RWPE2 (cell line): ENCODE measurements at regions not wholly inside any gene's neighbourhood (a gene's known extent, or its start where the extent isn't known, plus 50 kb on each side); places are given as distances from the start of the nearest gene placed in this dataset.
A peak's percentile ranks its signal among the peaks of the same experiment; 100 is the strongest.
"Not testable (repeated sequence)": the region's sequence is repeated elsewhere in the genome, so short reads cannot be mapped to it uniquely, and the experiment has no call there.

Experiments used
- ATAC-seq: fragments of 200-7000 bp; cut with Tn5 transposase; 3 replicates; pipeline ENCODE4 v1.9.1; 2021; ENCODE audit warnings: low read depth
- DNase-seq: peaks from one replicate; pipeline ENCODE4 v3.0.0-alpha.2; 2020; ENCODE audit warnings: low spot score
- H3K27ac ChIP-seq: fragments of 450-650 bp; 2 replicates; pipeline ENCODE4 v1.5.1; 2017; ENCODE audit warnings: mild to moderate bottlenecking; ENCODE audit not compliant: poor library complexity, severe bottlenecking
- H3K27me3 ChIP-seq: fragments of 250-450 bp; sonication (Bioruptor Pico); 2 replicates; pipeline ENCODE4 v1.5.1; 2021; ENCODE audit warnings: mild to moderate bottlenecking, moderate library complexity; ENCODE audit not compliant: insufficient read depth, poor library complexity, severe bottlenecking
- H3K36me3 ChIP-seq: fragments of 250-450 bp; sonication (Bioruptor Pico); 2 replicates; pipeline ENCODE4 v1.5.1; 2020; ENCODE audit warnings: low read depth, mild to moderate bottlenecking, moderate library complexity
- H3K4me1 ChIP-seq: fragments of 250-450 bp; sonication (Bioruptor Pico); 2 replicates; pipeline ENCODE4 v1.5.1; 2021; ENCODE audit warnings: mild to moderate bottlenecking, moderate library complexity; ENCODE audit not compliant: insufficient read depth, poor library complexity, severe bottlenecking
- H3K4me3 ChIP-seq: fragments of 250-450 bp; sonication (Bioruptor Pico); 2 replicates; pipeline ENCODE4 v1.5.1; 2021; ENCODE audit warnings: mild to moderate bottlenecking, moderate library complexity; ENCODE audit not compliant: severe bottlenecking
- H3K9me3 ChIP-seq: fragments of 250-450 bp; sonication (Bioruptor Pico); 2 replicates; pipeline ENCODE4 v1.5.1; 2021; ENCODE audit warnings: mild to moderate bottlenecking, moderate library complexity; ENCODE audit not compliant: severe bottlenecking
- TF ChIP-seq, protein P1 (sequence below): fragments of 450-650 bp; IDR thresholded peaks from one replicate; pipeline ENCODE4 v1.5.1; 2017; ENCODE audit warnings: mild to moderate bottlenecking, moderate library complexity; ENCODE audit not compliant: poor library complexity, severe bottlenecking

DNA sequence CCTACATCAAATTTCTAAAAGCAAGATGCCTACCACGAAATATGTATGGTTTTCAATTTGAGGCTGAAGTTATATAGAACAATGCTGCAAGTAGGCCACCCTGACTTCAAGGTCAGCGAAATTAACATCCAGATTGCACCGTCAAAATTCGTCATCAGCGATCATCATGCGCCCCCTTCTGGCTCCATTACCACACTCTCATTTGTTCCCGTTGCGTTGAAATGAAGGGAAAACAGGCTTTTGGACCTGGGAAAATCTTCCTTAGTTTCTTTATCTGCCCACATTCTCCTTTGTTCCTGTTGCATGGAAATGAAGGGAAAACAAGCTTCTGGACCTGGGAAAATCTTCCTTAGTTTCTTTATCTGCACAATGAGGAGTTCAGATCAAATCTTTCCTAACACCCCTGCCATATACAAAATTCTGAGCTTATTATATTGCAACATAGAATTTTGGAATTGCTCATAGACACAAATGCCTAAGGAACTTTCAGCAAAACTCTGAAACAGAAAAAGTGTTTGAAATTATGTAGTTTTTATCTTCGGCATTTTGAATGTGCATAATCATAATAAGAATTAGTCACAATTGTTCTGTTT is 98.2 kb upstream of the PRKCQ start:
- ATAC-seq, result no peak
- no peak overlapping the region for H3K4me3 ChIP-seq
- TF ChIP-seq, protein P1, sequence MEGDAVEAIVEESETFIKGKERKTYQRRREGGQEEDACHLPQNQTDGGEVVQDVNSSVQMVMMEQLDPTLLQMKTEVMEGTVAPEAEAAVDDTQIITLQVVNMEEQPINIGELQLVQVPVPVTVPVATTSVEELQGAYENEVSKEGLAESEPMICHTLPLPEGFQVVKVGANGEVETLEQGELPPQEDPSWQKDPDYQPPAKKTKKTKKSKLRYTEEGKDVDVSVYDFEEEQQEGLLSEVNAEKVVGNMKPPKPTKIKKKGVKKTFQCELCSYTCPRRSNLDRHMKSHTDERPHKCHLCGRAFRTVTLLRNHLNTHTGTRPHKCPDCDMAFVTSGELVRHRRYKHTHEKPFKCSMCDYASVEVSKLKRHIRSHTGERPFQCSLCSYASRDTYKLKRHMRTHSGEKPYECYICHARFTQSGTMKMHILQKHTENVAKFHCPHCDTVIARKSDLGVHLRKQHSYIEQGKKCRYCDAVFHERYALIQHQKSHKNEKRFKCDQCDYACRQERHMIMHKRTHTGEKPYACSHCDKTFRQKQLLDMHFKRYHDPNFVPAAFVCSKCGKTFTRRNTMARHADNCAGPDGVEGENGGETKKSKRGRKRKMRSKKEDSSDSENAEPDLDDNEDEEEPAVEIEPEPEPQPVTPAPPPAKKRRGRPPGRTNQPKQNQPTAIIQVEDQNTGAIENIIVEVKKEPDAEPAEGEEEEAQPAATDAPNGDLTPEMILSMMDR, result peak; percentile 66
- H3K36me3 ChIP-seq, result no peaks in the 10 kb centered on the region
- DNase-seq, result no peak
- no peaks in the 10 kb centered on the region for H3K9me3 ChIP-seq
- no peaks in the 10 kb centered on the region for H3K4me1 ChIP-seq
- no peak overlapping the region for H3K27ac ChIP-seq
- H3K27me3 ChIP-seq, result no peaks in the 10 kb centered on the region

DNA sequence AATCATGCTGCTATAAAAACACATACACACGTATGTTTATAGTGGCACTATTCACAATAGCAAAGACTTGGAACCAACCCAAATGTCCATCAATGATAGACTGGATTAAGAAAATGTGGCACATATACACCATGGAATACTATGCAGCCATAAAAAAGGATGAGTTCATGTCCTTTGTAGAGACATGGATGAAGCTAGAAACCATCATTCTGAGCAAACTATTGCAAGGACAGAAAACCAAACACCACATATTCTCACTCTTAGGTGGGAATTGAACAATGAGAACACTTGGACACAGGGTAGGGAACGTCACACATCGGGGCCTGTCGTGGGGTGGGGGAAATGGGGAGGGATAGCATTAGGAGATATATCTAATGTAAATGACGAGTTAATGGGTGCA is 97.1 kb upstream of the PRKCQ start:
- not testable (repeated sequence) for H3K36me3 ChIP-seq, H3K27me3 ChIP-seq, H3K9me3 ChIP-seq, H3K27ac ChIP-seq, H3K4me3 ChIP-seq, H3K4me1 ChIP-seq, ATAC-seq, DNase-seq

DNA sequence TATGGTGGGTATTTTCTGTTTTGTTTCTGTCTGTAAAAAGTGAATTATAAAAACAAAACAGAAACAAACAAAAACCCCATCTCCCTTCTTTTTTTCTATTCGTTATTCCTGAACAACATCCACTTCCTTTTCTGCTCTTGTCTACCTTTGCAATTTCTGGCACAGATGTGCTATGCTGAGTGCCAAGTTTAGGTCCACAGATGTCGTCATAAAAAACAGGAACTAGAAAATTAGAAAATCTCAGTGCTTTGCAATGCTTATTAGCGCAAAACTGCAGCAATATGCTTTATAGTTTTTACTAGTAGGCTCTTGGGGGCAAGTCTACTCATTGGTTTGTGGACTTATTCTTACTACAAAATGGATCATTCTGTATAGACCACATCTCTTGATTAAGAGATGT is 94.2 kb upstream of the PRKCQ start:
- TF ChIP-seq, protein P1, result no peak
- Histone ChIP-seq H3K27me3 (no peaks in the 10 kb centered on the region), H3K9me3 (no peaks in the 10 kb centered on the region), H3K4me1 (no peaks in the 10 kb centered on the region), H3K27ac (no peak overlapping the region), H3K4me3 (no peak overlapping the region), H3K36me3 (no peaks in the 10 kb centered on the region)
- ATAC-seq, result no peak
- no peak for DNase-seq

DNA sequence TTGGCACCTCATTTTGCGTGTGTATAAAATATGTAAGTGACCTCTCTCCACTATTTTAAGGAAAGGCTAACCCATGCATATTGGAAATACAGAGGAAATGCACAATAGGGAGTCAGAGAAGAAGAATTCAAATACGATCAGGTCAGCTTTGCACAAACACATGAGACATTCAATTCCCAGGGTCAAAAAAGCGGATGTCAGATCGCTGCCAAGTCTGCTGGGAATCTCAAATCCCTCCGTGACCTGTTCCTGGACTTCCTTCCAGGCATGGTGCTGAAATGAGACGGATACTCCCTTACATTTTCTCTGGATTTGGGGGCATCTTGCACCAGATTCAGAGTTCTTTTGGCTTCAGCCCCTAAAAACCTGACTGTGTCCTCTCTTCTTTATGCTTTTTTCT is 91.9 kb upstream of the PRKCQ start:
- Histone ChIP-seq H3K27ac (no peak overlapping the region), H3K4me3 (no peak overlapping the region), H3K36me3 (no peaks in the 10 kb centered on the region), H3K27me3 (peaks cover 7% of the 10 kb centered on the region), H3K9me3 (no peaks in the 10 kb centered on the region), H3K4me1 (no peaks in the 10 kb centered on the region)
- no peak for DNase-seq
- TF ChIP-seq, protein P1, result no peak
- ATAC-seq, result no peak

DNA sequence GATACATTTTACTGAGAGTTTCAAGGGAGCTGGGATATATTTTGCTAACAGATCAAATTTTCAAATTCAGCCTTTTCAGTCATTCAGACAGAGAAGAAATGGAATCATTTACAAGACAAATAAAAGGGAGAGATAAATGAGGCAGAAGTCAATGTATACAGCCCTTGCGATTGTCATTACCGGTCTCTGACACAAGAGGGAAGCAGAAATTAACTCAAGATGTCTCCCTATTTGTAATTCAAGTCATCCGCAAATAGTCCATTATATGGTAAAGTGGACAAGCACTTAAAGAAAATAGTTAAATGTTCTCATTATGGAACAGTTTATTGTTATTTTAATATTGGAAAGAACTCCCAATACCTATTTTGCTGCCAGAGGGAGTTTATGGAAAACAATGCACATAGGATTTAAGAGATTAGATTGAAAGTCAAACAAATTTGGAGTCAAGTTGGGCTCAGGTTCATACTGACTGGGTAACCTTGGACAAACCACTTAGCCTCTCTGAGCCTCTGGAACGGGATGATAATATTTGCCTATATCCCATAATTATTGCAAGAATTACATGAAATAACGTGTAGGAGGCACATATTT is 89.3 kb upstream of the PRKCQ start:
- DNase-seq, result no peak
- TF ChIP-seq, protein P1, result peak; percentile 91
- Histone ChIP-seq H3K9me3 (no peaks in the 10 kb centered on the region), H3K27me3 (peaks cover 7% of the 10 kb centered on the region), H3K4me3 (no peak overlapping the region), H3K27ac (no peak overlapping the region), H3K36me3 (no peaks in the 10 kb centered on the region), H3K4me1 (no peaks in the 10 kb centered on the region)
- ATAC-seq, result peak; percentile 54; the same call in 1 of the 3 replicates
